ENCODE measurements at regions not wholly inside any gene's neighbourhood (a gene's known extent, or its start where the extent isn't known, plus 50 kb on each side); places are given as distances from the start of the nearest gene placed in this dataset.
"Not testable (repeated sequence)": the region's sequence is repeated elsewhere in the genome, so short reads cannot be mapped to it uniquely, and the experiment has no call there.

GRCh38 chr18:25561918-25562317 lies 210.0 kb upstream of the ZNF521 start:
- peak; percentile 29 for DNase-seq (ENCODE audit: low spot score)

- no peak for DNase-seq (ENCODE audit: low spot score)
Observed at GRCh38 chr18:25560369-25560768, 208.4 kb upstream of the ZNF521 start.

GRCh38 chr18:25557011-25557410 lies 205.0 kb upstream of the ZNF521 start:
- no peak for DNase-seq (ENCODE audit: low spot score)

GRCh38 chr18:25553631-25554263 lies 201.8 kb upstream of the ZNF521 start:
- DNase-seq (ENCODE audit: low spot score): no peak

GRCh38 chr18:25544546-25545287 lies 192.8 kb upstream of the ZNF521 start:
- no peak for DNase-seq (ENCODE audit: low spot score)

GRCh38 chr18:25538175-25538922 lies 186.4 kb upstream of the ZNF521 start:
- DNase-seq (ENCODE audit: low spot score): no peak

GRCh38 chr18:25535495-25535894 lies 183.5 kb upstream of the ZNF521 start:
- DNase-seq (ENCODE audit: low spot score): no peak

GRCh38 chr18:25534401-25534800 lies 182.4 kb upstream of the ZNF521 start:
- DNase-seq (ENCODE audit: low spot score): no peak

- no peak for DNase-seq (ENCODE audit: low spot score)
Observed at GRCh38 chr18:25533218-25533617, 181.3 kb upstream of the ZNF521 start.

- no peak for DNase-seq (ENCODE audit: low spot score)
Observed at GRCh38 chr18:25531207-25531606, 179.2 kb upstream of the ZNF521 start.

GRCh38 chr18:25525789-25526188 lies 173.8 kb upstream of the ZNF521 start:
- not testable (repeated sequence) for DNase-seq (ENCODE audit: low spot score)

GRCh38 chr18:25518716-25519053 lies 166.7 kb upstream of the ZNF521 start:
- DNase-seq (ENCODE audit: low spot score): no peak

GRCh38 chr18:25517881-25518715 lies 166.1 kb upstream of the ZNF521 start:
- no peak for DNase-seq (ENCODE audit: low spot score)

- no peak for DNase-seq (ENCODE audit: low spot score)
Observed at GRCh38 chr18:25516747-25517498, 165.0 kb upstream of the ZNF521 start.

GRCh38 chr18:25516121-25516520 lies 164.2 kb upstream of the ZNF521 start:
- no peak for DNase-seq (ENCODE audit: low spot score)

GRCh38 chr18:25510096-25510495 lies 158.1 kb upstream of the ZNF521 start:
- DNase-seq (ENCODE audit: low spot score): no peak

GRCh38 chr18:25503567-25504081 lies 151.7 kb upstream of the ZNF521 start:
- DNase-seq (ENCODE audit: low spot score): peak; percentile 55

- DNase-seq (ENCODE audit: low spot score): no peak
Observed at GRCh38 chr18:25497151-25497794, 145.3 kb upstream of the ZNF521 start.

- DNase-seq (ENCODE audit: low spot score): no peak
Observed at GRCh38 chr18:25496544-25496943, 144.6 kb upstream of the ZNF521 start.

GRCh38 chr18:25495606-25496005 lies 143.6 kb upstream of the ZNF521 start:
- no peak for DNase-seq (ENCODE audit: low spot score)

- DNase-seq (ENCODE audit: low spot score): no peak
Observed at GRCh38 chr18:25494888-25495287, 142.9 kb upstream of the ZNF521 start.
